Neural crest cell (in vitro differentiated cells): ENCODE measurements at regions not wholly inside any gene's neighbourhood (a gene's known extent, or its start where the extent isn't known, plus 50 kb on each side); places are given as distances from the start of the nearest gene placed in this dataset.

Experiments used
- DNase-seq: peaks from one replicate; pipeline ENCODE4 v3.0.0; 2021; ENCODE audit warnings: low read depth, mixed read lengths, low spot score
- H3K27ac Mint-ChIP-seq: one replicate; pipeline ENCODE4 v1.8.0; 2021; ENCODE audit warnings: mild to moderate bottlenecking, mixed read lengths; ENCODE audit not compliant: unreplicated experiment
- H3K27me3 Mint-ChIP-seq: 2 replicates; pipeline ENCODE4 v1.8.0; 2021; ENCODE audit warnings: low read depth, mild to moderate bottlenecking, mixed read lengths
- H3K36me3 Mint-ChIP-seq: 2 replicates; pipeline ENCODE4 v1.8.0; 2021; ENCODE audit warnings: low read depth, mild to moderate bottlenecking, mixed read lengths
- H3K4me1 Mint-ChIP-seq: 2 replicates; pipeline ENCODE4 v1.8.0; 2021; ENCODE audit warnings: mixed read lengths
- H3K4me3 Mint-ChIP-seq: one replicate; pipeline ENCODE4 v1.8.0; 2021; ENCODE audit warnings: mild to moderate bottlenecking, mixed read lengths
- H3K9me3 Mint-ChIP-seq: 2 replicates; pipeline ENCODE4 v1.8.0; 2021; ENCODE audit warnings: mixed read lengths
- TF ChIP-seq, protein P1 (sequence below): fragments of 200-600 bp; sonication (generic); conservative IDR thresholded peaks from 2 replicates; pipeline ENCODE4 v1.5.0; 2021; ENCODE audit warnings: antibody characterized with exemption, mild to moderate bottlenecking

DNA sequence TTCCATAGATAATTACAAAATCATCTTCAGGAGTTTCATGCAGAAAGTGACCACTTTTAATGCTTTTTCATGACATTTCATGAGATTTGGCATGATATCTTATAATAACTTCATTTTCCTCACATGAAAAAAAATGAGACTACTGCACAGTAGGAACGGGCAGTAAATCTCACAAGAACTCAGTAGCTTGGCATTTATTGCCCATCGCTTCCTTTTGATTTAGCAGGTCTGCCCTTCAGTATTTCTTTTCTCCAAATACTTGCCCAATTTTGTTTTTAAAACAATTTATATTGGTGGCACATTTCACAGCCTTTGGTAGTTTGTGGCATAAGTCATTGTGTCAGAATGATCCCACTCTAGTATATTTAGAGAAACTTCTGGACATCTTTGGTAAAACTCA, 711.8 kb upstream of the CHD1 start:
- no peaks in the 10 kb centered on the region for H3K27me3 Mint-ChIP-seq
- H3K4me3 Mint-ChIP-seq, result no peak overlapping the region
- H3K4me1 Mint-ChIP-seq, result no peaks in the 10 kb centered on the region

DNA sequence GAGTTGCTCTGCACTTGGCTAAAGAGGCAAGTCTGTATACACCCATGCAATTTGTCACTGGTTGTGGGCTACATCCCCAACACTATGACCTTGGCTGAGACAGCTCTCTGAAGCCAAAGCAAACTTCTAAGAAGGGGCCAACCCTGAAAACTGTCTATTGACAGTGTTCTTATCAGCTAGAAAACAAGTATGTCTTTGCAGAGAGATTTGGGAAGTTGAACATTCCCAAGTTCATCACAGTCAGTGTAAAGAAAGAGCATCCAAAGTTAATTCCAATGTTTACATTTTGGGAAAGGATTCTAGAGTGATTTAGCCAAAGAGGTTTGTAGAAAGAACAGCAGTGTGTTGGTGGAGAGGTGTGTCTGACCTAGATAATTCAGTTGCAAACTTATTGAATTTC, 711.1 kb upstream of the CHD1 start:
- Mint-ChIP-seq H3K27me3 (no peaks in the 10 kb centered on the region), H3K4me1 (no peaks in the 10 kb centered on the region), H3K9me3 (peaks cover 5% of the 10 kb centered on the region), H3K4me3 (no peak overlapping the region), H3K27ac (no peak overlapping the region), H3K36me3 (no peaks in the 10 kb centered on the region)
- TF ChIP-seq, protein P1, sequence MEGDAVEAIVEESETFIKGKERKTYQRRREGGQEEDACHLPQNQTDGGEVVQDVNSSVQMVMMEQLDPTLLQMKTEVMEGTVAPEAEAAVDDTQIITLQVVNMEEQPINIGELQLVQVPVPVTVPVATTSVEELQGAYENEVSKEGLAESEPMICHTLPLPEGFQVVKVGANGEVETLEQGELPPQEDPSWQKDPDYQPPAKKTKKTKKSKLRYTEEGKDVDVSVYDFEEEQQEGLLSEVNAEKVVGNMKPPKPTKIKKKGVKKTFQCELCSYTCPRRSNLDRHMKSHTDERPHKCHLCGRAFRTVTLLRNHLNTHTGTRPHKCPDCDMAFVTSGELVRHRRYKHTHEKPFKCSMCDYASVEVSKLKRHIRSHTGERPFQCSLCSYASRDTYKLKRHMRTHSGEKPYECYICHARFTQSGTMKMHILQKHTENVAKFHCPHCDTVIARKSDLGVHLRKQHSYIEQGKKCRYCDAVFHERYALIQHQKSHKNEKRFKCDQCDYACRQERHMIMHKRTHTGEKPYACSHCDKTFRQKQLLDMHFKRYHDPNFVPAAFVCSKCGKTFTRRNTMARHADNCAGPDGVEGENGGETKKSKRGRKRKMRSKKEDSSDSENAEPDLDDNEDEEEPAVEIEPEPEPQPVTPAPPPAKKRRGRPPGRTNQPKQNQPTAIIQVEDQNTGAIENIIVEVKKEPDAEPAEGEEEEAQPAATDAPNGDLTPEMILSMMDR, result no peak
- DNase-seq, result no peak

More for the DNA sequence above, 711.8 kb upstream of the CHD1 start:
- no peak for DNase-seq
- TF ChIP-seq, protein P1, result no peak
- Mint-ChIP-seq H3K36me3 (no peaks in the 10 kb centered on the region), H3K9me3 (peaks cover 5% of the 10 kb centered on the region), H3K27ac (no peak overlapping the region)

DNA sequence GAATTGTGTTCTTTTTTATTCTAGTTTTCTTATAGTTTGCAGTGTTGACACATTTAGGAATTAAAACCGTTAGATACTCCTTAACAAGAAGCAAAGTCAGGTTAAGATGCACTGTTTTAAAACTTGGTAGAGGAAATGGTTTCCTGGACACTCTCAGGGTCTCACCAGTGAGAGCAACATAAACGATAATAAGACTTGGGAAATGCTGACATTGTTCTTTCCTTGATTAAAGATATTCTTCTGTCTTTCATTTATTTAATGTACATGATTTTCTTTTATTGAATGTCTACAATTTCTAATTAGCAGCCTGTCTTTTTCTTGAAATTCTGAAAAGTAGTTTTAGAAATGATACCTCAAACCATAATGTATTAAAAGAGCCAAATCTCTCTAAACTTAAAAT, 707.9 kb upstream of the CHD1 start:
- Mint-ChIP-seq H3K27me3 (no peaks in the 10 kb centered on the region), H3K9me3 (peaks cover 3% of the 10 kb centered on the region), H3K36me3 (no peaks in the 10 kb centered on the region)

DNA sequence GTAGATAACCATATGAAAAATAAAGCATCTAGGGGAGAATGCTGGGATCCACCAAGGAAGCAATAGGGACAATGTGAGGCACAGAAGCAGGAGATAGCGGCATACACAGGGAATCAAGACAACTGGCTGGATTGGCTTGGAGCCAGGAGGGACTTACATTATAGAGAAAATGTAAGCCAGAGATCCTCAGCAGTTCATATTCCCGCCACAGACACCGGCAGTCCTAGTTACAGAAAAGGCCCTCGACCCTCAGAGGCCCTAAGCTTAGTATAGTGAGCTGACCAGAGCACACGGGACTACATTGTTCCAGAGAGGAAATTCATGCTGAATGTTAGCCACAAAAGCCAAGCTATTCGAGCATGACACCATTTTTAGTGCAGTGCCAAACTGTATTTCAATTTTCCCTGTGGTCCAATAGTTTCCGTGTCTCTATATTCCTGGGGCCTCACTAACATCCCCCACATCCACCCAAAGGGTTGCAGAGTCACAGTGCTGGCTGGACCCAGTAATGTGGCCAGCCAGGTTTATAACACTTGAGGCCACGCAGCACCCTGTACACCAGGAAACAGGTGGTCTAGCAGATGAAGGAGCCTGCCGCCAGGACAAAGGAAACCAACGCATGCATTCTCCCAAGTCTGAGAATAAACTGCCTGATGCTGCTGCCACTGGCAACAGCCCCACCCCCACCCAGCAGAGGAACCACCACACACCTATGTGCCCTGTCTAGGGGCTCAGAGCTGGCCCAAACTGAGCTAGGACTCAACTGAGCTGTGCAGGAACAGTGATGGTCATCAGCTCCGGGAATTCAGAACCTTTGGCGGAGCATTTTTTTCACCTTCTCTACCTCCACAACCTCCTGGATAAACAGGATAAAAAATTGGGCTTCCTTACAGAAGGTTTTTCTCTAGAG, 693.2 kb upstream of the CHD1 start:
- Mint-ChIP-seq H3K9me3 (no peaks in the 10 kb centered on the region), H3K4me3 (no peak overlapping the region), H3K27me3 (no peaks in the 10 kb centered on the region)

More for the DNA sequence above, 707.9 kb upstream of the CHD1 start:
- no peak overlapping the region for H3K27ac Mint-ChIP-seq
- TF ChIP-seq, protein P1, result no peak
- DNase-seq, result no peak
- no peak overlapping the region for H3K4me3 Mint-ChIP-seq
- H3K4me1 Mint-ChIP-seq, result no peaks in the 10 kb centered on the region

DNA sequence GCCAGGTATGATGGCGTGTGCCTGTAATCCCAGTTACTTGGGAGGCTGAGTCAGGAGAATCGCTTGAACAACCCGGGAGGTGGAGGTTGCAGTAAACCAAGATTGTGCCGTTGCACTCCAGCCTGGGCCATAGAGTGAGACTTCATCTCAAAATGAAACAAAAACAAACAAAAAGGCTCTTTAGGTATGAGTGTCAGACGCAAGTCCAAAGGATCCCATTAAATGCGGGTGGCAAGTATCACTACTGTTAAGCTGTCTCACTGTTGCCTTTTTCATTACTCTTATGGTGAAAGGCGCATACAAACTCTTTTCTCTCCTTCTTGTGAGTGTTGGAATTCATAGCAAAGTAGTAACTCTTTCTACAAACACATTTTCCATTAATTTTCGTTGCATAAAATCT, 688.5 kb upstream of the CHD1 start:
- H3K9me3 Mint-ChIP-seq, result no peaks in the 10 kb centered on the region
- no peak overlapping the region for H3K4me3 Mint-ChIP-seq
- peaks cover 2% of the 10 kb centered on the region for H3K27me3 Mint-ChIP-seq
- H3K27ac Mint-ChIP-seq, result no peak overlapping the region
- no peaks in the 10 kb centered on the region for H3K36me3 Mint-ChIP-seq
- TF ChIP-seq, protein P1, result no peak
- H3K4me1 Mint-ChIP-seq, result no peaks in the 10 kb centered on the region
- no peak for DNase-seq

More for the DNA sequence above, 693.2 kb upstream of the CHD1 start:
- no peak overlapping the region for H3K27ac Mint-ChIP-seq
- DNase-seq, result no peak
- H3K4me1 Mint-ChIP-seq, result no peaks in the 10 kb centered on the region
- no peaks in the 10 kb centered on the region for H3K36me3 Mint-ChIP-seq
- TF ChIP-seq, protein P1, result no peak
